Hematopoietic multipotent progenitor cell treated with erythropoietin and hydrocortisone succinate and interleukin-3 and kit ligand, for 6 days (in vitro differentiated cells): ENCODE measurements at regions not wholly inside any gene's neighbourhood (a gene's known extent, or its start where the extent isn't known, plus 50 kb on each side); places are given as distances from the start of the nearest gene placed in this dataset.

Experiments
- DNase-seq: peaks from one replicate; pipeline ENCODE4 v3.0.0-alpha.2; 2015

GRCh38 chr9:8186560-8186959 lies 387.0 kb upstream of the DMAC1 start:
- DNase-seq: no peak

DNA sequence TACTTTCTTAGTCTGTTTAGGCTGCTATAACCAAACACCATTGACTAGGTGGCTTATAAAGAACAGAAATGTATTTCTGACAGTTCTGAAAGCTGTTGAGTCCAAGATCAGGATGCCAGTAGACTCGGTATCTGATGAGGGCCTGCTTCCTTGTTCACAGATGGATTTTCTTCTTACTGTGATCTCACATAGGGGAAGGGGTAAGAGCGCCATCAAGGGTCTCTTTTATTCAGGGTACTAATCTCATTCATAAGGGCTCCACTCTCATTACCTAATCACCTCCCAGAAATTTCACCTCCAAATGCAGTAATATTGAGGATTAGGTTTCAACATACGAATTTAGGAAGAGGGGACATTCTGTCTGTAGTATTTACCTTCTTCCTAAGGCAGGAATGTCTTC lies 384.0 kb upstream of the DMAC1 start:
- no peak for DNase-seq

DNA sequence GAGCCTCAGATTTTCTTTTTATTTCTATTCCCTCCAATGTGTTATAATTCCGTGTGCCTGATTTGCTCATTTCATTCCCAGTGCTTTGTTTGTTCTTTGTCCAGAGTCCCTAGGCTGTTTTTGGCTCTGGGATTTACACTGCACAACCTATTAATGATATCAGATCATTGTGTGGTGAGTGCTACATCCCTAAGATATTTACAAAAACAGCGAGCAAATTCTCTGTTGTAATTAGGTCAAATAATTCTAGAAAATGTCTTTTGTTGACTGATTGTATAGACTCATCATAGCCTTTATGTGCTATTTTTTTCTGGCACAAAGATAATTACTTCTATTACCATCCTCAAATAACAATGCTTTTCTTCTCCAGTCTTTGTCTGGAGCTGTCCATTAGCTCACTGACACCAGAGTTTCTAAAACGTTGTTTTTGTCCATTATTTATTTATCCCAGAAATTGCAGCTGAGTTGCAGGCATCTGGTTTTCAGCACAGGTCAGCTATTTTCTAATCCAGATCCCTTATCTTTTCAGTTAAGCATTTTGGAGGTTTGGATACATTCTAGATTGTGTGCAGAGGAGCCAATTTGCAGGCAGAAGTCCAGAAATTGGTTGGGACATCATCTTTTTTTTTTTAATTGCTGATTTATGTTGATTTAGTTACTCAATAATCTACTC lies 379.9 kb upstream of the DMAC1 start:
- no peak for DNase-seq

- no peak for DNase-seq
Observed at GRCh38 chr9:8172000-8172399, 372.4 kb upstream of the DMAC1 start.

- DNase-seq: no peak
Observed at GRCh38 chr9:8168916-8169438, 369.4 kb upstream of the DMAC1 start.

GRCh38 chr9:8160787-8161186 lies 361.2 kb upstream of the DMAC1 start:
- DNase-seq: no peak

DNA sequence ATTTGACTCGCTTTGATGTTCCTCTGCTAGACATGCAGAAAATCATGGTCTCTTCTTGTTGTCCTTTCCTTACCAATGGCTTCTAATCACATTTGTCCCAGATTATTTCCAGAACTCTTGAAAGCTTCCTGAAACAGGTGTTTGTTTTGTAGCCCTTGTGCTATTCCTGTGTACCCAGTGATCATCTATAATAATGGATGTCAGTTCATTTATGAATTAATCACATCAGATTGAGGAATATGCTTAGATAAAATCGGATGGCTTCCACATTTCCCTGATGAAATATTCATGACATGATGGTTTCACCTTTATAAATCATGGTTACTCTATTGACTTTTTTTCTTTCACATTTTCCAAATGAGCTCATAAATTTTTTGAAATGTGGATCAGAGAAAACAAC lies 359.0 kb upstream of the DMAC1 start:
- DNase-seq: no peak

DNA sequence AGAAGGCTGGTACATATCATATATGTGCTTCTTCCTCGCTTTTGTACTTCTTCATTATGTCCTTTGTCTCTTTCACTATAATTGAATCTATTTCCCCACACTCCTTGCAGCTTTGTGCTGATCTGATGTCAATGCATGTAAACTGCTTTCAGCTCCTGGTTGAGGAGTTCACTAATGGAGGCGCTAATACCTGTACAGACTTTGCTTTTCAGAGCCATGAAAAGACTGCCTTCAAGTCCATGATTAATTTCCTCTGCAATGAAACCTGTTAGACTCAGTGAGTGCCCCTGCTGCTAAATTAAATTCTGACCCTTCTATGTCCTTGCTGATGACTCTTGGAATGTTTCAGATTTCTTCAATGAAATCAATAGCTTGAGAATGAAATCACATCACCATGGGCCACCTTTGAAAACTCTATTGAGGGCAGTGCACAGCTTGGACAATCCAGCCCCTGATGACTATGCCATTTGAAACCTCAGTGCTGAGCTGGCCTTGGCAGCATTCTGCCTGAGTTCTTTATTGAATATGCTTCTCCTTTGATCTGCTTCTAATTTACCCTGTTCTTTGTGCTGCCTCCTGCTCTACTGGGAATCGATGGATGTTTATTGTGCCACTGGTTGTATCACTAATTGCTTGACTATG lies 358.2 kb upstream of the DMAC1 start:
- no peak for DNase-seq

- DNase-seq: no peak
Observed at GRCh38 chr9:8156346-8156745, 356.8 kb upstream of the DMAC1 start.

DNA sequence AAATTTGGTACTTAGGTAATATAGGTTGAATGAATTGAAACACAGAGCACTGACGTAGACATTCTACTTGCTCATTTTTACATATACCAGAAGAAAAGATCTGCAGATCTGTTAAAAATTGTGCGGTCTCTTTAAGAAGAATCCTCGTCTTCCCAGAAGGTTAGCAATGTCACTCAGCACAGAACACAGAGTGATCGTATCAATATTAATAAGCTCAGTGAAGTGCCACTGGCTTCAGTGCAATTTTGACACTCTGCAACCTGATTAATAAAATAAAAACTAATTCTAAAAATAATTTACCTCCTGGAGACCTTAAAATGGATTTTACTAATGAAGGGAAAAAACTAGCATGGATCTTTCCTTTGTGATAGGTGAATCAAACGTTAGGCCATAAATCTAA lies 356.1 kb upstream of the DMAC1 start:
- DNase-seq: no peak

- no peak for DNase-seq
Observed at GRCh38 chr9:8143677-8144076, 344.1 kb upstream of the DMAC1 start.

DNA sequence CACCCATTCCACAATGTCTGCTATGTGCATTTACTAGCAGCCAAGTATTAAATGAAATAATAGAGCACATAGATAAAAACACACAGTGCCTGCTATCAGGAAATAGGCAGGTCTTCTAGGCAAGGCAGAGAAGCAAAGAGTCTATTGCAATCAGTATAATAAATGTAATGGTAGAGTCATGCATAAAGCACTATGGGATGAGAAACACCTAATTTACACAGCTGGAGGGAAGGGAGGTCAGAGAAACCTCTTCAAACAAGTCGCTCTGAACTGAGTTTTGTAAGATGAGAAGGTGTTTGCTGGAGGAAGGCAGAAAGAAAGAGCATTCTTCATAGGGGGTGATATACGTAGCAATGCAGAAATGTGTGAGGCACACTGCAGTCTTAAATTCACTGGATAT lies 341.0 kb upstream of the DMAC1 start:
- DNase-seq: no peak

GRCh38 chr9:8139756-8140155 lies 340.2 kb upstream of the DMAC1 start:
- no peak for DNase-seq

GRCh38 chr9:8136477-8136876 lies 336.9 kb upstream of the DMAC1 start:
- no peak for DNase-seq

- no peak for DNase-seq
Observed at GRCh38 chr9:8134635-8135034, 335.1 kb upstream of the DMAC1 start.

- no peak for DNase-seq
Observed at GRCh38 chr9:8133606-8134005, 334.0 kb upstream of the DMAC1 start.

DNA sequence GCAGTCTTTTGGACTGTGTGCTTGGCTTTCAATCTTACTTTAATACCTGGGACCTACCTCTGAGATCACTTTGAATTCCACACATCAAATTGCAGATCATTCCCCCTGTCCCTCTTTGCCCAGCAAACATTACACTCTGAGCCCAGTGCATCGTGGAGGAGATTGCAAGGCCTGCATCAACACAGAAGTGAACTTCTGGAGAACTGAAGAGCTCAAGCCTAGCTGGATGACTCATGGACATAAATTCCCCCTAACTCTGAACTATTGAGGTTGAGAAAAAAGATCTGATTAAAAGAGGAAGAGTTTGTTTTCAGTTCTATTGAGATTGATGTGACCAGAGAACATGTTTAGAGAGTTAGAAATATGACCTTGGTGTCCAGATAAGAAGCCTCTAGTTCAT lies 316.0 kb upstream of the DMAC1 start:
- DNase-seq: no peak

GRCh38 chr9:8114826-8115225 lies 315.2 kb upstream of the DMAC1 start:
- DNase-seq: no peak

- DNase-seq: no peak
Observed at GRCh38 chr9:8106362-8106761, 306.8 kb upstream of the DMAC1 start.

DNA sequence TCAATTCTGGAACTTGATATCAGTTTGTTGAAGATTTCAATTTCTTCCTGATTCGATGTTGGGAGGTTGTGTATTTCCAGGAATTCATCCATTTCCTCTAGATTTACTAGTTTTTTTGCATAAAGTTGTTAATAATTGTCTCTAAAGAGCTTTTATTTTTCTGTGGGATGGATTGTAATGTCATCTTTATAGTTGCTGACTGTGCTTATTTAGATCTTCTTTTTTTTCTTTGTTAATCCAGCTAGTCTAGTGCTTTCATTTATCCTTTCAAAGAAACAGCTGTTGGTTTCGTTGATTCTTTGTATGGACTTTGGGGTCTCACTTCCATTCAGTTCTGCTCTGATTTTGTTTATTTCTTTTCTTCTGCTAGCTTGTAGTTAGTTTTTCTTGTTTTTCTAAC lies 302.0 kb upstream of the DMAC1 start:
- no peak for DNase-seq

- no peak for DNase-seq
Observed at GRCh38 chr9:8096091-8096490, 296.5 kb upstream of the DMAC1 start.

DNA sequence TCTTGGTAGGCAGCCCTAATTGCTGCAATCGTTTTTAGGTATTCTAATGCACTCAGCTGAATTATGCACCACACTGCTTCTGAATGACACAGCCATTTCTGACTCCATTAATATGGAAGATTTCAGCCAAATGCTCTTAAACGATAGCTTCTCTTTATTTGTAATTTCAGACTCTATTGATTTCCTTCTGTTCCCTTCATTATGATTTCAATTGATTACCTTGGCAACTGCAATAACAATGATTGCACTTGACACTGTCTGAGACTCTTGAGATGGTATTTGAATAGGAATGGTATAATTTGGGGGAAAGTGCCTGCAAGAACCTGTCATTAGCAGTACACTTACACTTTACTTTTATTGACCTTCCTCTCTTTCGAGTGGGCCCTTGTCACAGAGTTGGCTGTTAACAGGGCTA lies 296.1 kb upstream of the DMAC1 start:
- DNase-seq: no peak

- DNase-seq: no peak
Observed at GRCh38 chr9:8088477-8088876, 288.9 kb upstream of the DMAC1 start.

DNA sequence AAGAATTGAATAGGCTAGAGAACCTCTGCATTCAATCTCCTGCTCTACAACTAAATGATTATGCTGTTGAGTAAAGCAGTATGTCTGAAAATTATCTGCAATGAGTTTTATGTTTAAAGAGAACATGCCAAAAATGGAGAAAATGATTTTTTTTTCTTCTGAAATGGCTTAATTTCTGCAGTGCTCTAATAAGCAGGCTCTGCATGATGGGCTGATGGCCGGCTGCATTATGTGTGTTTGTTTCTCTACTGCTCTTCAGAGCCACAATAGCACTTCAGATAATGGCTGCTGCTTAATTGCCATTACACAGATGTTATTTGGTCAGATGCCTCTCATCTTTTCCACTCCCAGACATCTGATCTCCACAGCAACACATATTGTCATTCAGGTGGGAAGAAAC lies 286.4 kb upstream of the DMAC1 start:
- DNase-seq: no peak

DNA sequence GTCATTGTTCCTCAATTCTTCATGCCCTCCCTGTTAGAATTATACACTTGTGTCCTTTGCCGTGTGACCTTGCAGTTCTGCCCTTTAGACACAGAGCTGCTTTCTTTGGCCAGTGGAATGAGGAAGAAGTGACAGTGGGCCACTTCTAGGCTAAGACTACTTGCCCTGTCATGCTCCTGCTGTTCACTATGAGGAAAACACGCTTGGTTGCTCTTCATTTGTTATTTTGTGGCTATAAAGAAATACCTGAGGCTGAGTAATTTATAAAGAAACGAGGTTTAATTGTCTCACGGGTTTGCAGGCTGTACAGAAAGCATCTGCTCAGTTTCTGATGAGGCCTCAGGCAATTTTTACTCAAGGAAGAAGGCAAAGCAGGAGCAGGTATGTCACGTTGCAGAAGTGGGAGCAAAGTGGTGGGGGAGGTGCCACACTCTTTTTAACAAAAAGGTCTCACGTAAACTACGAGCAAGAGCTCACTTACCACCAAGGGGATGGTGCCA lies 279.1 kb upstream of the DMAC1 start:
- no peak for DNase-seq
